Panc1 (cell line): ENCODE measurements at regions not wholly inside any gene's neighbourhood (a gene's known extent, or its start where the extent isn't known, plus 50 kb on each side); places are given as distances from the start of the nearest gene placed in this dataset.

Source experiments
- ATAC-seq: fragments of 200-7000 bp; cut with Tn5 transposase; 2 replicates; pipeline ENCODE4 v1.9.1; 2020; ENCODE audit warnings: mild to moderate bottlenecking, moderate library complexity
- BruUV-seq: library from RNA; stranded (reverse); fragments of 400-500 nt; replicated peaks from 2 replicates; lab custom pipeline; 2021; lab: Mats Ljungman, UMichigan
- CTCF ChIA-PET: fragments of 300-600 bp; sonication (Branson Sonifier 250); formaldehyde crosslinking; loops from one replicate; lab custom pipeline; 2022; ENCODE audit warnings: antibody characterized with exemption; lab: Charles Lee
- POLR2A ChIA-PET: fragments of 300-600 bp; sonication (Branson Sonifier 250); formaldehyde crosslinking; loops from one replicate; lab custom pipeline; 2022; ENCODE audit warnings: antibody characterized with exemption; lab: Charles Lee
- DNase-seq: peaks from one replicate; pipeline ENCODE4 v3.0.0-alpha.2; 2010; ENCODE audit warnings: low read depth, low spot score
- H3K27ac ChIP-seq: 2 replicates; pipeline ENCODE4 v1.5.1; 2011; ENCODE audit warnings: mild to moderate bottlenecking, low read length, inconsistent platforms
- H3K27me3 ChIP-seq: fragments of 200-500 bp; sonication (Bioruptor generic); 2 replicates; pipeline ENCODE4 v1.6.0; 2014; ENCODE audit warnings: low read length, inconsistent platforms; ENCODE audit not compliant: control insufficient read depth, insufficient read depth
- H3K36me3 ChIP-seq: fragments of 200-500 bp; sonication (Bioruptor generic); 2 replicates; pipeline ENCODE4 v1.5.1; 2014; ENCODE audit warnings: inconsistent platforms, mild to moderate bottlenecking, low read length, moderate library complexity; ENCODE audit not compliant: control insufficient read depth, insufficient read depth
- H3K4me1 ChIP-seq: 2 replicates; pipeline ENCODE4 v1.5.1; 2011; ENCODE audit warnings: inconsistent platforms, mild to moderate bottlenecking, low read length, moderate library complexity; ENCODE audit not compliant: control insufficient read depth, insufficient read depth
- H3K4me3 ChIP-seq, 2 experiments: 2 replicates each; pipeline ENCODE4 v1.5.1; 2011 to 2012; ENCODE audit warnings: low read depth in 2 of 2, low read length in 2 of 2, mild to moderate bottlenecking in 2 of 2, inconsistent platforms in 1 of 2, moderate library complexity in 1 of 2
- H3K9me3 ChIP-seq: fragments of 200-500 bp; sonication (Bioruptor generic); 2 replicates; pipeline ENCODE4 v1.5.1; 2014; ENCODE audit warnings: low read depth, mild to moderate bottlenecking, inconsistent platforms, low read length, moderate library complexity; ENCODE audit not compliant: control insufficient read depth, insufficient read depth
- POLR2AphosphoS5 ChIP-seq: IDR thresholded peaks from 2 replicates; pipeline ENCODE4 v1.6.1; 2012; ENCODE audit warnings: mild to moderate bottlenecking, low read depth, low read length, moderate library complexity
- SIN3A ChIP-seq: IDR thresholded peaks from 2 replicates; pipeline ENCODE4 v1.6.1; 2012; ENCODE audit warnings: low read depth, mild to moderate bottlenecking, low read length, moderate library complexity, borderline replicate concordance; ENCODE audit not compliant: insufficient read depth
- TCF7L2 ChIP-seq: IDR thresholded peaks from 2 replicates; pipeline ENCODE4 v1.6.1; 2011; ENCODE audit warnings: mild to moderate bottlenecking, low read depth, low read length, inconsistent platforms
- in situ Hi-C: cut with HindIII; loops from 2 replicates; pipeline ENCODE4 v1.10.0; 2016; ENCODE audit warnings: low sequenced_read_pairs, low pct_unique_long_range_greater_than_20kb
- intact Hi-C: fragments of 100-400 bp; cut with micrococcal nuclease; formaldehyde crosslinking; loops from one replicate; pipeline ENCODE4 v1.10.0; 2022; ENCODE audit not compliant: unreplicated experiment
- TF ChIP-seq, protein P1 (sequence below): fragments of 450-650 bp; IDR thresholded peaks from 2 replicates; pipeline ENCODE4 v1.5.1; 2017; ENCODE audit warnings: mild to moderate bottlenecking
- TF ChIP-seq, protein P2 (sequence below), 2 experiments: IDR thresholded peaks; 2 replicates each; pipeline ENCODE4 v1.6.1; 2011 to 2012; ENCODE audit warnings: low read depth in 2 of 2, control low read depth in 1 of 2, low read length in 1 of 2, mild to moderate bottlenecking in 1 of 2, moderate library complexity in 1 of 2; ENCODE audit not compliant: insufficient read depth in 1 of 2

DNA sequence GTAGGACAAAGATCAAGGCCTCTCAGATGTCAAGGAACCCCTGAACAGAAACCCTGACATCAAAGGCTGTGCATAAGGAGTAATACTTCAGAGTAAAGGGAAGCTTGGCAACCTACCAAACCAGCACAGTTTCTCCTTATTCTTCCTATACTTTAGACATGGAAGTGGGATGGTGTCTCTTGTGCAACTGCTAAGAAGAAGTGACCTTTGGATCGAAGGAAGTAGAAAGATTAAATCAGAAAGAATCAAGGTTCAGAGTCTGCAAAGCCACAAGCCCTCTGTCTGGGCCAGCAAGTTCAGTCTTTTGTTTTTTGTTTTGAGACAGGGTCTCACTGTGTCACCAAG lies 66.2 kb upstream of the SLC39A10 start:
- in situ Hi-C loops (no loop called here), intact Hi-C loops (no loop called here)
- TF ChIP-seq POLR2AphosphoS5 (no peak), SIN3A (no peak), TCF7L2 (no peak)
- TF ChIP-seq, protein P1, sequence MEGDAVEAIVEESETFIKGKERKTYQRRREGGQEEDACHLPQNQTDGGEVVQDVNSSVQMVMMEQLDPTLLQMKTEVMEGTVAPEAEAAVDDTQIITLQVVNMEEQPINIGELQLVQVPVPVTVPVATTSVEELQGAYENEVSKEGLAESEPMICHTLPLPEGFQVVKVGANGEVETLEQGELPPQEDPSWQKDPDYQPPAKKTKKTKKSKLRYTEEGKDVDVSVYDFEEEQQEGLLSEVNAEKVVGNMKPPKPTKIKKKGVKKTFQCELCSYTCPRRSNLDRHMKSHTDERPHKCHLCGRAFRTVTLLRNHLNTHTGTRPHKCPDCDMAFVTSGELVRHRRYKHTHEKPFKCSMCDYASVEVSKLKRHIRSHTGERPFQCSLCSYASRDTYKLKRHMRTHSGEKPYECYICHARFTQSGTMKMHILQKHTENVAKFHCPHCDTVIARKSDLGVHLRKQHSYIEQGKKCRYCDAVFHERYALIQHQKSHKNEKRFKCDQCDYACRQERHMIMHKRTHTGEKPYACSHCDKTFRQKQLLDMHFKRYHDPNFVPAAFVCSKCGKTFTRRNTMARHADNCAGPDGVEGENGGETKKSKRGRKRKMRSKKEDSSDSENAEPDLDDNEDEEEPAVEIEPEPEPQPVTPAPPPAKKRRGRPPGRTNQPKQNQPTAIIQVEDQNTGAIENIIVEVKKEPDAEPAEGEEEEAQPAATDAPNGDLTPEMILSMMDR: no peak
- TF ChIP-seq, protein P2, sequence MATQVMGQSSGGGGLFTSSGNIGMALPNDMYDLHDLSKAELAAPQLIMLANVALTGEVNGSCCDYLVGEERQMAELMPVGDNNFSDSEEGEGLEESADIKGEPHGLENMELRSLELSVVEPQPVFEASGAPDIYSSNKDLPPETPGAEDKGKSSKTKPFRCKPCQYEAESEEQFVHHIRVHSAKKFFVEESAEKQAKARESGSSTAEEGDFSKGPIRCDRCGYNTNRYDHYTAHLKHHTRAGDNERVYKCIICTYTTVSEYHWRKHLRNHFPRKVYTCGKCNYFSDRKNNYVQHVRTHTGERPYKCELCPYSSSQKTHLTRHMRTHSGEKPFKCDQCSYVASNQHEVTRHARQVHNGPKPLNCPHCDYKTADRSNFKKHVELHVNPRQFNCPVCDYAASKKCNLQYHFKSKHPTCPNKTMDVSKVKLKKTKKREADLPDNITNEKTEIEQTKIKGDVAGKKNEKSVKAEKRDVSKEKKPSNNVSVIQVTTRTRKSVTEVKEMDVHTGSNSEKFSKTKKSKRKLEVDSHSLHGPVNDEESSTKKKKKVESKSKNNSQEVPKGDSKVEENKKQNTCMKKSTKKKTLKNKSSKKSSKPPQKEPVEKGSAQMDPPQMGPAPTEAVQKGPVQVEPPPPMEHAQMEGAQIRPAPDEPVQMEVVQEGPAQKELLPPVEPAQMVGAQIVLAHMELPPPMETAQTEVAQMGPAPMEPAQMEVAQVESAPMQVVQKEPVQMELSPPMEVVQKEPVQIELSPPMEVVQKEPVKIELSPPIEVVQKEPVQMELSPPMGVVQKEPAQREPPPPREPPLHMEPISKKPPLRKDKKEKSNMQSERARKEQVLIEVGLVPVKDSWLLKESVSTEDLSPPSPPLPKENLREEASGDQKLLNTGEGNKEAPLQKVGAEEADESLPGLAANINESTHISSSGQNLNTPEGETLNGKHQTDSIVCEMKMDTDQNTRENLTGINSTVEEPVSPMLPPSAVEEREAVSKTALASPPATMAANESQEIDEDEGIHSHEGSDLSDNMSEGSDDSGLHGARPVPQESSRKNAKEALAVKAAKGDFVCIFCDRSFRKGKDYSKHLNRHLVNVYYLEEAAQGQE (IDR thresholded peaks at IDR 0.05; ENCODE audit: insufficient read depth in 1 of 2, low read depth in 2 of 2, low read length in 1 of 2): no peak
- H3K27ac ChIP-seq: no peak overlapping the region
- H3K4me3 ChIP-seq: no peak overlapping the region
- ChIA-PET CTCF (no interaction called here), POLR2A (no interaction called here)
- no peak for DNase-seq
- 0 out of 2 replicates have a peak, but pooled peaks cover 4% of the 10 kb centered on the region for H3K9me3 ChIP-seq
- ATAC-seq: no peak
- BruUV-seq: no TSS peak
- H3K27me3 ChIP-seq: no peaks in the 10 kb centered on the region
- no peaks in the 10 kb centered on the region for H3K36me3 ChIP-seq
- no peaks in the 10 kb centered on the region for H3K4me1 ChIP-seq

DNA sequence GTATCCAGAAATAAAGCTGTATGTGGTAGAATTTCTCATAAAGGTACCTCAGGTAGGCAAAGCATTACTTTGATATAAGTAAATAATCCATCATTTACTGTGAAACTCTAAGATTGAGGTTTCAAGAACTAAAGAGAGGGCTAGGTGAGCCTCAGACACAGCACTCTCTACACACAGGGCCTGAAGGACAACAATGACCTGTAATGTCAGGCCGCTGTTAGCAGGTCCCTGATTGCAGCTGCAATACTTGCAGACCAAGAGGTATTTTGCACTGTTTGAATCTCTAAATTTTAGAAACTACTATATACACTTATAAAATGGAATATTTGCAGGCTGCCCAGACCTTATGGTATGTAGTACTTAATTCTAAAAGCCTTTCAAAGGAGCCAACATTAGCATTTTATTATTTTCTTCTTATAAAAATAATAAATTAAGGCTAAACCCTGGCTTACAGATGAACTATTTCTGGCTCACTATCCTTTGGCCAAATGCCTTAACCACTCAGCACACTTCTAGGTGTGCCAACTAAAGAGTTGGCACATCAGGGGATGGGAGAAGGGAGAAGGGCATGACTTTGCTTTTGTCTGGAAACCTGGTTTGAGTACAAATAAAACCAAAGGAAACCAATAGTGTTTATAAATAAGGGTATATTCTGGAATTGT lies 66.7 kb upstream of the SLC39A10 start:
- no peak overlapping the region for H3K27ac ChIP-seq
- intact Hi-C loops (no loop called here), in situ Hi-C loops (no loop called here)
- no peak for ATAC-seq
- DNase-seq: no peak
- TF ChIP-seq SIN3A (no peak), TCF7L2 (no peak), POLR2AphosphoS5 (no peak)
- TF ChIP-seq, protein P2 (IDR thresholded peaks at IDR 0.05; ENCODE audit: insufficient read depth in 1 of 2, low read depth in 2 of 2, low read length in 1 of 2): no peak
- TF ChIP-seq, protein P1: no peak
- no TSS peak for BruUV-seq
- no peak overlapping the region for H3K4me3 ChIP-seq
- ChIA-PET CTCF (no interaction called here), POLR2A (interaction anchor here (0.6 kb wide), 1 partner anchor 31 kb away, joined by 3 read pairs; no protein-coding TSS in a partner anchor)
- 0 out of 2 replicates have a peak, but pooled peaks cover 4% of the 10 kb centered on the region for H3K9me3 ChIP-seq
- H3K27me3 ChIP-seq: no peaks in the 10 kb centered on the region
- no peaks in the 10 kb centered on the region for H3K4me1 ChIP-seq
- no peaks in the 10 kb centered on the region for H3K36me3 ChIP-seq
